ENCODE measurements at regions not wholly inside any gene's neighbourhood (a gene's known extent, or its start where the extent isn't known, plus 50 kb on each side); places are given as distances from the start of the nearest gene placed in this dataset.

- Histone ChIP-seq H3K9me3 (ENCODE audit: low read depth, low read length) (no peaks in the 10 kb centered on the region), H3K4me3 (no peak overlapping the region), H3K36me3 (ENCODE audit: insufficient read depth, low read length) (no peaks in the 10 kb centered on the region), H3K27ac (no peak overlapping the region), H3K9ac (ENCODE audit: insufficient read length) (no peak overlapping the region)
- DNase-seq (ENCODE audit: low read depth, low spot score) = no peak
- TF ChIP-seq EZH2 (IDR thresholded peaks at IDR 0.05) (no peak), FOXP2 (optimal IDR thresholded peaks at IDR 0.05; ENCODE audit: control extremely low read depth, extremely low read length, insufficient read depth) (no peak), POLR2AphosphoS5 (IDR thresholded peaks at IDR 0.05; ENCODE audit: borderline replicate concordance, low read depth, low read length) (no peak)
Measured at GRCh38 chr19:33904681-33905080, 108.0 kb downstream of the KCTD15 start.

DNA sequence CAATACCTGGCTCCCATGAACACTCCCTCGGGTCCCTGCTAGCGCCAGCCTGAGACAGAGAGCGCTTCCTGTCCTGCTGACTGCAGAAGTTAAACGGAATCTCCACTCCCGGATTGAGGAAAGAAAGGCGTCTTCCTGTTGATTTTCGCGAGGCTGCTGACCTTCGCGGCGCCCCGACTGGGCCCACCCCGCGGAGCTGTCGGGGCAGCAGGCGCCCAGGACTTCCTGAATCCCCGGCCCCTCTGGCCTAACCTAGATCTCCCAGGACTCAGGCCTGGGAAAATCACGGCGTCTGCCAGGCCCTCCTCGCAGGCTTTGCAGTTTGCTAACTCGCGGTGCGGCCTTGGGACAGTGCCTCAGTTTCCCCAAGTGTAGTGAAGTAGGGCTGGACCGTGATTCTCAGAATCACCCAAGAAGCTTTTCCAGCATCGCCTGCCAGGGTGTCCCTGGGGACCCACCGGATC is 108.8 kb downstream of the KCTD15 start:
- DNase-seq (ENCODE audit: low read depth, low spot score) = no peak
- no peak overlapping the region for H3K9ac ChIP-seq (ENCODE audit: insufficient read length)
- no peak overlapping the region for H3K4me3 ChIP-seq
- H3K27ac ChIP-seq = no peak overlapping the region
- H3K36me3 ChIP-seq (ENCODE audit: insufficient read depth, low read length) = no peaks in the 10 kb centered on the region
- no peak for TF ChIP-seq POLR2AphosphoS5 (IDR thresholded peaks at IDR 0.05; ENCODE audit: borderline replicate concordance, low read depth, low read length)
- no peak for TF ChIP-seq FOXP2 (optimal IDR thresholded peaks at IDR 0.05; ENCODE audit: control extremely low read depth, extremely low read length, insufficient read depth)
- TF ChIP-seq EZH2 (IDR thresholded peaks at IDR 0.05) = no peak
- no peaks in the 10 kb centered on the region for H3K9me3 ChIP-seq (ENCODE audit: low read depth, low read length)

DNA sequence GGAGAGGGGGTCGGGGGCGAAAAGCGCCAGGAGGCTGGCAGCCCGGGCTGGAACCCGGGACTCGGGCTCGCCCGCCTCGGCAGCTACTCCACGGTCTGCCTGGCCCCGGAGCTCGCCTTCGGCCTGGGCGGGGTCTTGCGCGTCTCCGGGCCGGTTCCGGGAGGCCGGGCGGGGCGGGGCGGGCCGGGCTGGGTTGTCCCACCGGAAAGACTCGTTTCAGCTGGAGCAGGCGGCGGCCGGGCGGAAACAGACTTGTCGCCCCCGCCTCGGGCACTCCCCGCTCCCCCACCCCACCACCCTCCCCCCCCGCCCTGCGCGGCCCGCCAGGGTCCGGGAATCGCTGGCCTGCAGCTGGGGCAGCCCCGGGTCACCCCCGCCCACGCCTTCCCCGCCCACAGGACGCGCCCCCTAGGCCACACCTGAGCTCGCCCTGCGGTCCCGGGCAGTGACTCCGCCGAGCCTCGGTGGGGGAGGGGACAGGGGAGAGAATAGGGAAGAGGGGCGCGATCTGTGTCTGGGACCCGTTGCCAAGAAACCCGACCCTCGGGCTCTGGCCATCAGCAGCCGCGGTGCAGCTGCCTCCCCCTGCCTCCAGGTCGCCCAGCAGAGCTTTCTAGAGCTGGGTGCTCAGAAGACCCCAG is 109.4 kb downstream of the KCTD15 start:
- no peak for TF ChIP-seq FOXP2 (optimal IDR thresholded peaks at IDR 0.05; ENCODE audit: control extremely low read depth, extremely low read length, insufficient read depth)
- no peak for TF ChIP-seq EZH2 (IDR thresholded peaks at IDR 0.05)
- no peak for TF ChIP-seq POLR2AphosphoS5 (IDR thresholded peaks at IDR 0.05; ENCODE audit: borderline replicate concordance, low read depth, low read length)
- no peak overlapping the region for H3K4me3 ChIP-seq
- no peak overlapping the region for H3K9ac ChIP-seq (ENCODE audit: insufficient read length)
- no peaks in the 10 kb centered on the region for H3K36me3 ChIP-seq (ENCODE audit: insufficient read depth, low read length)
- no peak for DNase-seq (ENCODE audit: low read depth, low spot score)
- H3K27ac ChIP-seq = no peak overlapping the region
- no peaks in the 10 kb centered on the region for H3K9me3 ChIP-seq (ENCODE audit: low read depth, low read length)

DNA sequence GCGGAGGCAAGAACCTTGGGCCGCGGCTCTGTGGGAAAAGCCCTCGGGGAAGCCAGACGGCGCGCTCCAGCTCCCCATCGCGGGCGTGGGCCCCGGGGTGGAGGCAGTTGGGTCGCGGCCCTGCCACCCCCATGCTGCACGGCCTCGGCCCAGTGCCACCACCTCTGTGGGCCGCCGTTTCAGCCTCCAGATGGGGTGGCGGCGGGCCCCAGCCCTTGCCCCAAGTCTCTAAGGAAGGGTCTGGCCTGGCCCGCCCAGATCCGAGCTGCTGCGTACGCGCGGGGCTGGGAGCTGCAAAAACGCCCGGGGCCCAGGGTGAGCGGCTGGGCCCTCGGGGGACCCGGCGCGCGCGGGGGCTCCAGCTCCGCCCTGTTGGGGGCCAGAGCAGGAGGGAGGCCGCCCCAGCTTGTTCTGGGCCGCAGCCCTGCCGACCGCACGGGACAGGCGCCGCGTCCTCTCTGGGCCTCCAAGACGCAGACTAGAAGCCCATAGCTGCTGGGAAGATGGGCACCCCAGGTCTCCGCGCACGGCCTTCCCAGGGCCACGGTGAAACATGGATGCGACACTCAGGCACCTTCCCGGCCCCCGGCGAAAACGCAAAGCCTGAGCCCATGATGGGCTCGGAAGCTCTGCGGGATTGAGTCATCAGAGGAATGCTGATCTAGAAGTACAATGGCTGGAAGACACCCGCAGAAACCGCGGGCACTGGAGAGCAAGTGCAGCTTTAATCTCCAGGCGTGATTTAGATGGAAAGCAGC is 110.1 kb downstream of the KCTD15 start:
- Histone ChIP-seq H3K9ac (ENCODE audit: insufficient read length) (no peak overlapping the region), H3K27ac (no peak overlapping the region), H3K9me3 (ENCODE audit: low read depth, low read length) (no peaks in the 10 kb centered on the region), H3K36me3 (ENCODE audit: insufficient read depth, low read length) (no peaks in the 10 kb centered on the region), H3K4me3 (no peak overlapping the region)
- TF ChIP-seq FOXP2 (optimal IDR thresholded peaks at IDR 0.05; ENCODE audit: control extremely low read depth, extremely low read length, insufficient read depth) (no peak), POLR2AphosphoS5 (IDR thresholded peaks at IDR 0.05; ENCODE audit: borderline replicate concordance, low read depth, low read length) (no peak), EZH2 (IDR thresholded peaks at IDR 0.05) (peak; percentile 45)
- DNase-seq (ENCODE audit: low read depth, low spot score) = no peak

GRCh38 chr19:33910922-33911321 is 114.3 kb downstream of the KCTD15 start:
- DNase-seq (ENCODE audit: low read depth, low spot score) = no peak
- Histone ChIP-seq H3K36me3 (ENCODE audit: insufficient read depth, low read length) (no peaks in the 10 kb centered on the region), H3K4me3 (no peak overlapping the region), H3K27ac (no peak overlapping the region), H3K9ac (ENCODE audit: insufficient read length) (no peak overlapping the region), H3K9me3 (ENCODE audit: low read depth, low read length) (no peaks in the 10 kb centered on the region)
- TF ChIP-seq EZH2 (IDR thresholded peaks at IDR 0.05) (no peak), FOXP2 (optimal IDR thresholded peaks at IDR 0.05; ENCODE audit: control extremely low read depth, extremely low read length, insufficient read depth) (no peak), POLR2AphosphoS5 (IDR thresholded peaks at IDR 0.05; ENCODE audit: borderline replicate concordance, low read depth, low read length) (no peak)

GRCh38 chr19:33914599-33914998 is 117.9 kb downstream of the KCTD15 start:
- DNase-seq (ENCODE audit: low read depth, low spot score) = no peak
- H3K27ac ChIP-seq = no peak overlapping the region
- TF ChIP-seq POLR2AphosphoS5 (IDR thresholded peaks at IDR 0.05; ENCODE audit: borderline replicate concordance, low read depth, low read length) (no peak), EZH2 (IDR thresholded peaks at IDR 0.05) (no peak), FOXP2 (optimal IDR thresholded peaks at IDR 0.05; ENCODE audit: control extremely low read depth, extremely low read length, insufficient read depth) (no peak)
- H3K4me3 ChIP-seq = no peak overlapping the region
- H3K9ac ChIP-seq (ENCODE audit: insufficient read length) = no peak overlapping the region
- no peaks in the 10 kb centered on the region for H3K36me3 ChIP-seq (ENCODE audit: insufficient read depth, low read length)
- no peaks in the 10 kb centered on the region for H3K9me3 ChIP-seq (ENCODE audit: low read depth, low read length)

DNA sequence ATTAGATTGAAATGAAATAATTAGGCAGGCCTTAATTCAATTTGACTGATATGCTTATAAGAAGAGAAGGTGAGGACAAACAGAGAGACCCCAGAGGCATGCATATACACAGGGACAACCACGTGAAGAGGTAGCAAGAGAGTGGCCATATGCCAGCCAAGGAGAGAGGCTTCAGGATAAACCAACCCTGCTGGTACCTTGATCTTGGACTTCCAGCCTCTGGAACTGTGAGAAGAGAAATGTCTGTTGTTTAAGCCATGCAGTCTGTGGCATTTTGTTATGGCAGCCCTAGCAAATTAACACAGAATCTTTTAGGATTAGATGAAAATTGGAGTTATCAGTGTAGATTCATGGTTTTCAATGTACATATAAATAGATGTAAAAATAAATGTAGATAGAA is 120.1 kb downstream of the KCTD15 start:
- Histone ChIP-seq H3K9me3 (ENCODE audit: low read depth, low read length) (no peaks in the 10 kb centered on the region), H3K27ac (no peak overlapping the region), H3K36me3 (ENCODE audit: insufficient read depth, low read length) (no peaks in the 10 kb centered on the region), H3K4me3 (no peak overlapping the region), H3K9ac (ENCODE audit: insufficient read length) (no peak overlapping the region)
- TF ChIP-seq EZH2 (IDR thresholded peaks at IDR 0.05) (no peak), POLR2AphosphoS5 (IDR thresholded peaks at IDR 0.05; ENCODE audit: borderline replicate concordance, low read depth, low read length) (no peak), FOXP2 (optimal IDR thresholded peaks at IDR 0.05; ENCODE audit: control extremely low read depth, extremely low read length, insufficient read depth) (no peak)
- no peak for DNase-seq (ENCODE audit: low read depth, low spot score)

DNA sequence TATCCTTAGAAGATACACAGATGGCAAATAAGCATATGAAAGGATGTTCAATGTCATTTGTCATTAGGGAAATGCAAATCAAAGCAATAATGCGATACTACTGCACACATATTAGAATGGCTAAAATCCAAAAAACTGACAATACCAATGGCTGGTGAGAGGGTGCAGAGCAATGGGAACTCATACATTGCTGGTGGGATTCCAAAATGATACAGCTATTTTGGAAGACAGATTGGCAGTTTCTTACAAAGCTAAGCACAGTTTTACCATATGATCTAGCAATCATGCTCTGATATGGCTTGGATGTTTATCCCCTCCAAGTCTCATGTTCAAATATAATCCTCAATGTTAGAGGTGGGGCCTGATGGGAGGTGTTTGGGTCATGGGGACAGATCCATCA is 122.6 kb downstream of the KCTD15 start:
- H3K27ac ChIP-seq = no peak overlapping the region
- no peak for TF ChIP-seq FOXP2 (optimal IDR thresholded peaks at IDR 0.05; ENCODE audit: control extremely low read depth, extremely low read length, insufficient read depth)
- TF ChIP-seq POLR2AphosphoS5 (IDR thresholded peaks at IDR 0.05; ENCODE audit: borderline replicate concordance, low read depth, low read length) = no peak
- TF ChIP-seq EZH2 (IDR thresholded peaks at IDR 0.05) = no peak
- no peak for DNase-seq (ENCODE audit: low read depth, low spot score)
- H3K9ac ChIP-seq (ENCODE audit: insufficient read length) = no peak overlapping the region
- H3K36me3 ChIP-seq (ENCODE audit: insufficient read depth, low read length) = no peaks in the 10 kb centered on the region
- H3K4me3 ChIP-seq = no peak overlapping the region
- no peaks in the 10 kb centered on the region for H3K9me3 ChIP-seq (ENCODE audit: low read depth, low read length)
